HG03378 (cell line): ENCODE measurements at regions not wholly inside any gene's neighbourhood (a gene's known extent, or its start where the extent isn't known, plus 50 kb on each side); places are given as distances from the start of the nearest gene placed in this dataset.

Experiments
- ATAC-seq: cut with Tn5 transposase; IDR thresholded peaks from one replicate; pipeline ENCODE4 v1.9.1; 2021; ENCODE audit warnings: mild to moderate bottlenecking, moderate library complexity; ENCODE audit not compliant: unreplicated experiment

DNA sequence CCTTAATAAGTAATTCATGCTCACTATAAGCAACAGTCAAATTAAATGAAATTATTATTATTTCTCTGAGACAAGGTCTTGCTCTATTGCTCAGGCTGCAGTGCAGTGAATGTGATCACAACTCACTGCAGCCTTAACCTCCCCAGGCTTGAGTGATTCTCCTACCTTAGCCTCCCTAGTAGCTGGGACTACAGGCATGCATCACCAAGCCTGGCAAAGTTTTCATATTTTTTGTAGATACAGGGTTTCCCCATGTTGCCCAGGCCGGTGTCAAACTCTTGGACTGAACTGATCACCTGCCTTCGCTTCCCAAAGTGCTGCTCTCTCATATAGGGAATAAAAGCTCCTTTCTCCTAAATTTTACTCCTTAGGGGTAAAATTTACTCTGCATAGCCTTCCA lies 74.9 kb upstream of the GAREM1 start:
- no peak for ATAC-seq

- ATAC-seq = no peak
These were observed 73.4 kb upstream of the GAREM1 start for GRCh38 chr18:32544088-32544487.

DNA sequence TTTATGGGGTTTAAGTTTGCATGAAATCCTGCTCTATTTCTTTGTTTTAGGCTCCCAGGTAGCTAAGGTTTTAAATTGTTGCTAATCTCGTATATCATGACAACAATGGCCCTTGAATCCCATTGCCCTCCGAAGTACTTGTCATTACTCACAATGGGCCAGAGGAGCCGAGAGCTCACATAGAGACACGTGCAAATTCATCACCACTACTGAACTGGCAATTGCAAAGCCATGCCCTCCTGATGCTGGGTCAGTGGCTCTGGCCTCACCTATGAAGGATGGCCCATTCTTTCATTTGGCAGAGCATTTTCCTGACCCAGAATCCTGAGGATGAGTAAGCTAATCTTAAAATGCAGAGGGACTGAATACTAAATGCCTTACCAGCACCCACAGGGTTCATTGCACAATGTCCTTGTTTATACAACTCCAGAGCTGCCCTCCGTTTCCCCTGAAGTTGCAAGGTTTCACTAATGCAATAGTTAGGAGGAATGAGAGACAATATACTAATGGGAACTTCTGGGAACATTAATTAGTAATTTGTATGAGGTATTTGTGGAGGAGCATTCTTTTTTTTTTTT lies 71.6 kb upstream of the GAREM1 start:
- ATAC-seq = no peak

DNA sequence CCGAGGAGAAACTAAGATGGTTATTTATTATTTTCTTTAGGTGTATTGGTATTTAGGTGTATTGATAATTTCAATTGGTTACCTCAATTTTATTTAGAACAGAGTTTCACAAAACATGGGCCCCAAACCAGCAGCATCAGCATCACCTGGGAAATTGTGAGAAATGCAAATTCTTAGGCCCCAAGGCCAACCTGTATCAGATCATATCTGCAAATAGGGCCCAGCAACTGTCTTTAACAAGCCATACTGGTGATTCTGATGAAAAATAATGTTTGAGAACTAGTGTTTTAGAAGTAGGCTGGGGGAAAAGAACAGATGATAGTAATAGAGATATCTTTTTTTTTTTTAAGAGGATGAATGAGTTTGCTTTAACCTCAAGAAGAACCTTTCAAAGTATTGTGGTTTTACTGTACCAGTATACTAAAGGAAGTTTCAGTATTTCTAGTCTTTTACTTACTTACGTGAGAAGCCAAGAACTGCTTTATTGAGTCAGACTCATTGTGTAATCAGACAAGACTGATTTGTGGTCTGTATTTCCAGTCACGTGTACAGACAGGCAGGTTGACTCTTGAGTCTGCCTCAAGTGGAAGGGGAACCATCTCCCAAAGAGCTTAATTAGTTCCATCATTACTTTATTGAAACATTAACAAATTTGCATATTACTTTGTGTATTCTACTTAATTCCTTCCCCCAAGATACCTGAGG lies 60.4 kb upstream of the GAREM1 start:
- ATAC-seq = peak; percentile 91

- ATAC-seq = no peak
These were observed 59.2 kb upstream of the GAREM1 start for GRCh38 chr18:32529722-32530420.

- ATAC-seq = no peak
These were observed 50.1 kb upstream of the GAREM1 start for GRCh38 chr18:32520771-32521170.
